A673 (cell line): ENCODE measurements at regions not wholly inside any gene's neighbourhood (a gene's known extent, or its start where the extent isn't known, plus 50 kb on each side); places are given as distances from the start of the nearest gene placed in this dataset.

ENCODE experiments used
- CTCF ChIP-seq: fragments of 300-800, 200-600 bp; sonication (generic); conservative IDR thresholded peaks from 2 replicates; pipeline ENCODE4 v1.5.1; 2017; ENCODE audit warnings: low read depth, mild to moderate bottlenecking, antibody characterized with exemption, low read length, moderate library complexity, mixed read lengths
- EZH2 ChIP-seq: fragments of 200-600 bp; sonication (generic); IDR thresholded peaks from 2 replicates; pipeline ENCODE4 v1.6.1; 2017; ENCODE audit warnings: borderline replicate concordance, low read depth, mild to moderate bottlenecking, mixed read lengths, antibody characterized with exemption, low read length; ENCODE audit not compliant: poor library complexity, severe bottlenecking

- TF ChIP-seq CTCF = no peak
- TF ChIP-seq EZH2 = no peak
These were observed 293.1 kb upstream of the FOXF1 start for GRCh38 chr16:86217001-86217890.
